GM19395 (cell line): ENCODE measurements at regions not wholly inside any gene's neighbourhood (a gene's known extent, or its start where the extent isn't known, plus 50 kb on each side); places are given as distances from the start of the nearest gene placed in this dataset.

Experiments
- ATAC-seq: cut with Tn5 transposase; IDR thresholded peaks from one replicate; pipeline ENCODE4 v1.9.1; 2021; ENCODE audit warnings: mild to moderate bottlenecking, moderate library complexity; ENCODE audit not compliant: unreplicated experiment

DNA sequence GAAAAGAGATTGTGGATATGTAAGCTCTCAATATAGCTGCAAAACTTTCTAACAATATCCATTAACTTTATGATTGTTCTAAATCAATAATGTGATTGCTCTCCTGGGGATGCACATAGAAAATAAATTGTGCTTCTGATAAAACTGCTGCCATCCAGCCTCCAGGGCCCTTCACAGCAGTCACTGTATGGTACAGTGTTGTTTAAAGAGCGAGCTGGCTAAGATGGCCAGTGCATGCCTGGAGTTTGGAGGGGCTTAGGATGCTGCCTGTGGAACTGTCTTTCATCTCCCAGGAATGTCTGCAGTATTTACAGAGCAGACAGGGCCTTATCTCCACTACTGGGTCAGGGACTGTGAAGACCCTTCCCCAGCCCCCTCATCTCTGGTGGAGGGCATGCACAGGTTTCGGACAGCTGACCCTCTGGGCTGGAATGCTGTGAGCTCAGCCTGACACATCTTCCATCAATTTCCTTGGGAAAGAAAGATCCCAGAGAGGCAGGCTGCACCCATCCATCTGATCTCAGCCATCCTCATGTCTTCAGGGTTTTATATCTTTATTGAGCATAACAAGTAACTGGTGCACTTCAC is 137.0 kb downstream of the PLPP3 start:
- no peak for ATAC-seq

DNA sequence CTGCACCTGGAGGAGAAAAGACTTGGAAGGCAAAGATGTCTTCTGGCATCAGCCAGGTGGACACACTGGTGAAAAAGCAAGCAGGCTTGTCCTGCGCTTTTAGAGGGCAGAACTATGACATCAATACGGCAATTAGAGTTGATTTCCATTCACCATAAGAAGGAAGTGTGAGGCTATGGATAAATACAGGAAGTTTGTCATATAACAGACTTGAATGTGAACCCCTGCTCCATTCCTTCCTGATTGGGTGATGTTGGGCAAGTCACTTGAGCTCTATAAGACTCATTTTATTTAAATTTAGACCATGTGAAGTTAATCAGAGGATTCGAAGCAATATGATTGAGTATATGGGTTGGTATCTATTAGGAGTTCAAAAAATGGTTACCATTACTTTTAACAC is 137.8 kb downstream of the PLPP3 start:
- ATAC-seq, result no peak

DNA sequence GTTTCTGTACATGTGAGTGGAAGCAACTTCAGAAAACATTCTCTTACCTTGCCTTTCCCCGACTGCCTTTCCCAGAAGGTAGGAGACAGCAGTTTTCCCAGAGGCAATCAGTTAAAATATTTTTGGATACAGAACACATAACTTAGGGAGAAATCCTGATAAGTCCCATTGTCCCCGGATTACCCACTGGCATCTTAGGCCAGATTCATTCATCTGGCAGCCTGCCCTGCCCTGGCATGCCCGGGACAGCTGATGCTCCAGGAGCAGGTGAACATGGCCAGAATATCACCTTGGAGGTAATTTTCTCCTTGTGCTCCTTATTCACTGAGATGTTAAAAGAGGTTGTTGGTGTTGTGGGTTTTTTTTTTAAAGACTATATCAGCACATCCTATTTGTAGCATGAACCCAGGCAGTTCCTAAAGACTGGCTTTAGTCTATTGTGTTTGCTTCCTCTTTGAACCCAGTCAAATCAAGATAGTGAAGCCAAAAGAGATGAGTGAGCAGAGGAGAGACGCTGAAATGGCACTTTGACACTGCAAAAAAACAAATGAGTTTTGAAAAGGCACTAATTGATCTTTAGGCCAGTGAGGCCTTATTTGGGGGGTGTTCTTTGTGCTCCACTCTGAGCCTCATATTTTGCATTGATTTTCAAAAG is 139.6 kb downstream of the PLPP3 start:
- no peak for ATAC-seq

DNA sequence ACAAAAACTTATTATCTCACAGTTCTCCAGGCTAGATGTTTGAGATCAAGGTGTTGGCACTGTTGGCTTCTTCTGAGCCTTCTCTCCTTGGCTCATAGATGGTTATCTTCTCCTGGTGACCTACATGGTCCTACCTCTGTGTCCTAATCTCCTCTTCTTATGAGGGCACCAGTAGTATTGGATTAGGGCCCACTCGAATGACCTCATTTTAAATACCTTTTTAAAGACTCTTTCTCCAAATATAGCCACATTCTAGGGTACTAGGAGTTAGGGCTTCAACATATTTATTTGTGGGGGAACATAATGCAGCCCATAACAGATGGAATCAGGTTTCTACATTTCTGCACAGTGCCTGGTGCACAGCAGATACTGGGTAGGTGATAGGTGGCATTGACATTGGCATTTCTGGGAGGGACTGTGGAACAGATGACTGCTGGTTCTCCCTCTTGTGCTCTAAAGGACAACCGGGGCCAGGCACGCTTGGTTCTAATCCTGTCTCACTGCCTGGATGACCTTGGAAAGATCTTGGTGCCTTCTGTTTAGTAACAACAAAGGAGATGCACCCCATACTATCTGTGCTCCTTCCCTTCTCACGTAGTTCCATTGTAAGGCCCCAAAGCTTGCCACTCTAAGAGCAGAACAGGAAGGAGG is 140.3 kb downstream of the PLPP3 start:
- no peak for ATAC-seq

DNA sequence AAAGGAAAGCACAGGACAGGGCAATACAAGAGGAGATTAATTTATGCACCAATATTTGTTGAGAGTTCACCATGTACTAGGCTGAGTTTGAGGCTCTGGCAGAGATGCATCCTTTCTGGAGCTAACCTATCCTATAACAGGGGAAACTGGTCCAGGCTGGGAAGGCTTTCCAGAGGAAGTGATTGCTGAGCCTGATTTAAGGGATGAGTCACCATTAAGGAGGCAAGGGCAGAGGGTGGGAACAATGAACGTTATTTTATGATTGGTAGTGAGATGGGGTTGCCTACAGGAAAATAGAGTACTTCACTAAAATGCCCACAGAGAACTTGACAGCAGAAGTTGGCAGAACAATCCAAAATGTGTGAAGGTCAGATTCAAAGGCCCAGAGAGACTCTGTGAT is 141.4 kb downstream of the PLPP3 start:
- no peak for ATAC-seq

DNA sequence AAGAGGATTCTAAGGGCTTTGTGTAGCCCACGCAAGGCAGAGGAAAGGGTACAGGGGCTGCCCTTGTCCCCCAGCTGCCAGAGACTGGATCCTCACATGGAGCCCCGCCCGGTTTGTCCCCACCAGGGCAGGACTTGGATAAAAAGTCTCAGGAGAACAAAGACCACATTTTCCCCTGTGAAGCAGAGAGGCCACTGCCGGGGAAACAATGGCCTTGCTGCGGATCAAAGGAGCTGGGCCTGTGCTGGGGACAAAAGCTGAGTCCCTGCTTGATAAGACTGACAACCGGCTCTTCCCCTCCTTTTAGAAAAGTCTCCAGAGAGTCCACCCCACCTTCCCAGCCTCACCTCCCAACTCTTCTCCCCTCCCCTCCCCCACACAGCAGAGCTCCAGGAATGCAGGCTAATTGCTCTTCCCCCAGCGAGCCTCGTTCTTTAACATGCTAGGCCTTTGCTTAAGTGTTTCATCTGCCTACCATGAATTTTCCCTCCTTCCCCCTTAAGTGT is 142.4 kb downstream of the PLPP3 start:
- ATAC-seq, result no peak

DNA sequence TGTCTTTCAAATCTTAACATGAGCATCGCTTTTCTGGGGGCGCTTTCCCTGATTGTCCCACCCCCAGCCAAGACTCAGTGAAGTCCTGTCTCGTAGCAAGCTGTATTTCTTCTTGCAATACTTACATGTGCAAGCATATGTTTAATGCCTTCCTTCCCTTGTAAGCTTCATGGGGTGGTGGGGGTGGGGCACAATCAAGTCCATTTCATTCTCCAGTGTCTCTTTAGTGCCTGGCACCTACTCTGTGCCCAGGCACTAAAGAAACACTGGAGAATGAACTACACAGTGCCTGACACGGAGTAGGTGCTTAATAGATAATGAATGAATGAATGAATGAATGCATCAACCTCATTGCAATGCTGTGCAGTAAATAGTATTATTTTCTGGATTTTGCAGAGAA is 143.1 kb downstream of the PLPP3 start:
- ATAC-seq, result no peak

DNA sequence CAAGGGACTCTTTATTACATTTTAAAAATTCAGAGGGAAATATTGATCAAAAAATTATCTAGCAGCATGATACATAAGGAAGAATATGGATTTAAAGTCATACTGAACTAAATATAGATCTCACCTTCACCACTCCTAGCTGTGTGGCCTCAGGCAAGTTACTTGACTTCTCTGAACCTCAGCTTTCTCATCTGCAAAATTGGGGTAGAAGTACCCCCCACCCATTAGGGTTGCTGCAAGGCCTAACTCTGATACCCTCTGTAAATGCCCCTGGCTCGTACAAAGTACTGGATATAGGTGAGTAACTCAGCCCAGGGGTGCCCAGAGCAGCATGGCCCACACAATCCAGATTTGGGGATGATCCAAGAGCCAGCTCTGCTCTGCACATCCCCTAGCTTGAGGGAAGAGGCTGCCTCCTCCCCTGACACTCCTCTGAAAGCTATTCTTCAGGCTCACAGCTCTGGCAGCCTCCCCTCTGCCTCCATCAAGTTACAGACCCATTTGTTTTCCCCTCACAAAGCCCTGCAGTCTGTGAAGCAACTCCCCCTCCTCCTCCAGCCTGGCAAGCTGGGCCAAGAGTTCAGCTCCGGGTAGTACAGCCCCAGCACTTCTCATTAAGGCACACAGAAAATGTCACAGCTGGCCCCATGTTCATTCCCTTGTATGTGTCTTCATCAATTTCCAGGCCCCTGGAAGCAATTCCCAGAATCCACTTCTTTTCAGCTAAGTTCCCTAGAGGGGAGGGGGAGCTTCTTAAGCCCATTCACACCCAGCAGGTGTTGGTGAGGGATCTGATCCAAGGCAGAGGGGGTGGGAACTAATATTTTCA is 143.7 kb downstream of the PLPP3 start:
- ATAC-seq, result no peak

DNA sequence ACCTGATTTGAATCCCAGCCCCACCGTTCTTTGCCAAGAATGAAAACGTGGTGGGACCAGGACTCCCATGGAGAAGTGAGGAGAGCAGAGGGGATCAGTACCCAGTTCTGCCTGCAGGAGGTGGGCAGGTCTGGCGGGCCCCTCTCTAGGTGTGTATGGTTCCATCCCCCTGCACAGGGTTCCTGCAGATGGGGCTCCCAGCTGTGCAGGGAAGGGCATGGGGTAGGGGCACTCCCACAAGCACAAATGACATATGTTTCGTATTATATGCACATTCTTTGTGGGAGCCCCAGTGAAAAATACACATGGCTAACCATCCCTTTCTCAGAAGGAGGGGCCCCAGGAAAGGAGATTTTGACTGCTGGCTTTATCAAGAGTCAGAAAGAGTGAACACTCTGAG is 144.6 kb downstream of the PLPP3 start:
- no peak for ATAC-seq

DNA sequence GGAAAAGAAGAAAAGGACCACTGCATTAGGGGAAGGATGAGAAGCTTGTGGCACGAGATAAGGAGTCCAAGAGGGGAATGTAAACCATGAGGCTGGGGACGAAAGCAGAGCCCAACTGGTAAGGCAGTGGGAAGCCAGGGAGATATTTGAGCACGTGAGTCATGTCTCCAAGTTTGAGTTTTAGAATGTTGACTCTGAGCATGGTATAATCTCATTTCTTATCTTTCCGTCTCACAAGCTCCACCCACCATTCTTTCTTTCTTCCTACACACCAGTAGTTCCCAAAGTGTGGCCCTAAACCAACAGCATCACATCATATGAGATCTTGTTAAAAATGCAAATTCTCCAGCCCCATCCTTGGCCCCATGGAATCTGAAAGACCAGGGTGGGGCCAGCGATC is 145.3 kb downstream of the PLPP3 start:
- ATAC-seq, result no peak

DNA sequence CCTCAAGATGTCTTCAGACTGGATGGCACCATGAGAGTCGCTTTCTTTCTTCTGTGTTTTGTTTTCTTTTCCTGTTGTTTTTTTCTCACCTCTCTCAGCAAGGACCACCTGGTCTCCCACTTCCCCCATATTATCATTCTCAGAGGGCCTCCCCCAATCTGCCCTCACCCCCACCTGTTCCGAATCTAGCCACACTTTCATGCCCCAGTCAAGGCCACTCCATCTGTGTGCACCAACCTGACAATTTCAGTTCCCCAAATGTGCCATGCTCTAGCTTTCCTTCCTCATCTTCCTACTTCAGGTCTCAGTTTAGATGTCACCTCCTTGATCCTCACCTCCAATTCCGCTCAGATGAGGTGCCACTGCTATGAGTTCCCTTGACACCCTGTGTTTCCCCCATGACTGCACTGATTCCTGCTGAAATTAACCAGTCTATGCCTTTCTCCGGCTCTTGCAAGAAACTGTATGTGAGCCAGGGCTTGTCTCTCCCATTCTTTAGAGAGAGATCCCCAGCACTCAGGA is 146.2 kb downstream of the PLPP3 start:
- ATAC-seq, result no peak

DNA sequence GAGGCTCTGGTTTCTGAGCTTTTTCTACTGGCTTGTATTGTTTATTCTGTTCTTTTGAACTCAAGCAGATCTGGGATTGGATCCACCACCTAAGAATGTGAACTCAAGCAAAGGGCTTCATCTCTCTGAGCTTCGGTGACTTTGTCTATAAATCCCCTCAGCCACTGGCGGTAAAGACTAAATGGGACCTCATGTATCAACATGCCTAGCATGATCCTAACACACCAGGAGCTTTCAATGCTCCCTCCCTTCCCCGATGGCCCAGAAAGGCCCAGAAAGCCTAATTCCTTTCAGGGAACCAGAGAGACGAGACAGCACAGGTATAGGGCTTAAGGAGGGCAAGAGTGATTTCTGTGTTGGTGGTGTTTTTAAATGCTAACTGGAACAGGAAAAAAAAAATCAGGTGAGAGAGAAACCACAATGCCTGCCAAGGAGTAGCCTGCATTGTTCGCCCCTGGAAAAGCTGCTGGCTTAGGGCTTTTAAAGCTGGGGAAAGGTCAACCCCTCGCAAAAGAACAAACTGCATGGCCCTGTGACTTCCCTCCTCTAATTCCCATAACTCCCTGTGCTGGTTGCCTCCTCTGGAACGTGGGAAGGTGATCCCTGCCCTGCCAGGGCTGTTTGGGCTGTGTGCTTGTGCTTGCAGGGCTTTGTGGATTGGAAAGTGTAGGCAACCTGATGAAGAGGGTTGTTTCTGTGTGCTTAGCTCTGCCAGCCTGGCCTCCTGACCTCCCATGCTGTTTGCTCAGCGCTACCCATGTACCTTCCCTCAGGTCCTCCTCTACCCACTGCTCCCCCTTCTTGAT is 147.0 kb downstream of the PLPP3 start:
- no peak for ATAC-seq

DNA sequence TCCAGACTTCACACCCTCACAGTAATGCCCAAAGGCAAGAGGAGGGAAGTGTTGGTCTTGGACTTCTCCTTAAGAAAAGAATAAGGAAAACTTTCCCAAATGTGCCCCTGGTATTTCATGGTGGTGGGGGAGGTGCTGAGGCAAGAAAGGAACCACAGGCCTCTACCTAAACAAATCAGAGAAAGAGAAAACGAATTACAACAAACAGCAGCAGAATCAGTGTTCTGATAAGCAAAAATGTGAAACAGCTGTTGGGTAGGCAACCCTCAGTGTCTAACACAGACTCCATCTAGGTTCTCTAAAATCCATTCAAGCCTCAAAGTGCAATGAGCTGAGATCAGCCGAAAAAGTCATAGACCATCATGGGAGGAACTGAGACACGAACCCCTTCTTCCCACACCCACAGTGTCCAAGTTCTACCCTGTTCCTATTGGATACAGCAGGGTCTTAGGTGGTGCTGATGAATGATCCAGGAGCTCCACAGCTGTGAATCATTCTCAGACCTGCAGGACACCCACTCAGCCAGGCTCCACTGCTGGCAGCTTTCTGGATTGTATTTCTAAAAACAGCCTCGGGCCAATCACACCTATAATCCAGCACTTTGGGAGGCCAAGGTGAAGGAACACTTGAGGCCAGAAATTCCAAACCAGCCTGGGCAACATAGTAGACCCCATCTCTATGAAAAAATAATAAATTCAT is 149.1 kb downstream of the PLPP3 start:
- no peak for ATAC-seq

DNA sequence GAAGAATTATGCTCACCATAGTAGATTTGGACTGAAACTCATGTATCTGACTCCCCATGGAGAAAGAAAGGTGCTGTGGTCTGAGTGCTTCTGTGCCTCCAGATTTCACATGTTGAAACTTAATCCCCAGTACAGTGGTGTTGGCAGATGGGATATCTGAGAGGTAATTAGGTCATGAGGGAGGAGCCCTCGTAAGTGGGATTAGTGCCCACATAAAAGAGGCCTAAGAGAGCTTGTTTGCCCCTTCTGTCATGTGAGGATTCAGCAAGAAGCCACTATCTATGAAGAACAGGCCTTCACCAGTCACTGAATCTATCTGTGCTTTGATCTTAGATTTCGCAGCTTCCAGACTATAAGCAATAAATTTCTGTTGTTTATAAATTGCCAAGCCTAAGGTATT is 150.1 kb downstream of the PLPP3 start:
- no peak for ATAC-seq

DNA sequence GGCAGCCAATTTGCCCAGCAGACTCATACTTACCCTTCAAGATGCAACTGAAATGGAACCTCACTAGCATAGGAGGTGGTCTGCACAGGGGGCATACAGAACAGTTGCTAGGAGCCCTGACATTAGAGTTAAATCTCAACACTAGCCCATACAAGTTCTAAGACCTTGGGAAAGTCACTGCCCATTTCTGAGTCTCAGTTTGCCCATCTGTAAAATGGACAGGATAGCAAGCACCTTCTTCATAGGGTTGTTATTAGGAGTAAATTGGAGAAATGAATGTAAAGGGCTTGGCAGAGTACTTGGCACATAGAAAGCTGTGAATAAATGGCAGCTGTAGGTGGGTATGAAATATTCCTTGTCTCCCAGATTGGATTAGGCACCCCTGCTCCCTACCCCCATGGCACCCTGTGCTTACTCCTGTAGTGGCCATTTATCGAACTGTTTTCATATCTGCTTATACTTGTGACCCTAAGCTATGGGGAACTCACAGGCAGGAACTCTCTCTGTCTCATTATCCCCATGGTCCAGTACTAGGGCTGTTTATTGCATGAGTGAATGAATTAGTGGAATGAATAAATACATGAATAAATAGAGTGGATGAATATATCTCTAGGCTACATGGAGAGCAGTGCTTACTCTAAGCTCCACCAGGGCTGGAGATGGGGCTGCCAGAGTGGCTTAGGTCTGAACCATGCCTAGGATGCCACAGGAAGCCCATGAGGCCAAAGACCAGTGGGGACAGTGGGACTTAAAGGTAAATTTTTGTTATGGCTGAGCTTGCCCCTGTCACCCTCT is 152.6 kb downstream of the PLPP3 start:
- ATAC-seq, result no peak

DNA sequence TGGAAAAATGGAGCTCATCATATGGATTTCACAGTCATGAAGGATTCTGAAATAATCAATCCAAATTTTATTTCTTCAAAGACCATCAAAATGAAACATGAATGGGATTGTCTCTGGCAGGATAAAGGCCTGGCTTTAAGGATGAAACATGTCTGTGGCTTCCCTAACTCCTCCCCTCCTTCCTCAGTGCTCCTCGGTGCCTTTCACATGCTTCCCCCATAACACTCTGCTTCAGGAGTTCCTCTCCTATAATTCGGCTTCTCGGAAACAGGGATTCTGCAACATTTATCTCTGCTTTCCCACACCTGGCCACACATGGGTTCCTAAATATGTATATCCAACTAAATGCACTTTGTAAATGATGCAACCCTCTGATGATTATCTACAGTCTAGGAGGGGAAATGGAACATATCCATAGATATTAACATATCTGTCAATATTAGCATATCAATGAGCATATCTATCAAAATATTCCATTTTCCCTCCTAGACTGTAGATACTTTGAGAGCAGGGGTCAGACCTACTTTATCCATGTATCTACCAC is 153.8 kb downstream of the PLPP3 start:
- no peak for ATAC-seq

DNA sequence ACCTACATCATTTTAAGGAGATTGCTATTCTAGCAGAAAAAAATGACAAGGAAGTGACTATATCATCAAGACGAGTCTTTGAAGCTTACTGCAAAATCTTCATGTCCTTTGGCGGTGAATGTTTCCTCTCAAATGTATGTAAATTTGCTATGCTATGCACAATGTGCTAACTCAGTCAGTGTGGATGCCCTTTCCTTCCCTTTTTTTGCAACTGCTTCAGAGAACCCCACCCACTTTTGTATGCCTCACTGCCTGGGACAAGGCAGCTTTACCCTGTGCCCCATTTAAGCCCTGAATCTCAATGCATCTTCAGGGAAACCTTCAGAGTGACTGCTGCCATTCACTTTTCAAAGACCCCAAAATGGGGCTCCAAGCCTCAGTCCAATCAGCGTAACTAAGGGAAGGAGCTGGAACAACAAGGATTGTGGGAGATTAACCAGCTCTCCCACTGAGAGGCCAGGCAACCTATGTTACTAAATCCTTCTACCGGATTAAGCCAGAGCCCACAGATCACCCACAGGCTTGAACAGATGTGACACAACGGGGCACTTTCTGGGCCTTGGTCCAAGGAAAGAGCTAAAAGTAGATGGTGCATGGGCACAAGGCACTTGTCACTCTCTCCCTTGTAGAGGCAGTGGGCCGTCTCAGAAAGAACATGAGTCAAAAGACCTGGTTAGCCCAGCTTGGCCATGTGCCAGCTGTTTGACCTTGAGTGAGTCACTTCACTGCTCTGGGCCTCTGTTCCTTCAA is 154.4 kb downstream of the PLPP3 start:
- no peak for ATAC-seq

DNA sequence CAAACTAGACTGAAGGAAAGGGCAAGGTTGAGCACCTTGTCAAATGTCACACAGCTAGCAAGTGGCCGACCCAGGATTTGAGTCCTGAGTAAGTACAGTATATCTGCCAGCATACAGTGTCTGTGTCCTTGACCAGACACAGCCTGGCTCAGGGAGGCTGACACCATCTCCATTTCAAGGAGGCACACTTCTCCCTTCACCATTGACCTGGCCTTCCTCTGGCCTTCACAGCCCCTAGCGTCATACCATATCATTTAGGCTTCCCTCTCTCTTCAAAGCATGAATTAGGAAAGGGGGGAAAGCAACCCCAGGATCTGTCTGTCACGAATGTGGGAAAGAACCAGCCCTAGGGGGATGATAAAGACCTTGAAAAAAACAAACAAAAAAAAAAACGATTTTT is 155.6 kb downstream of the PLPP3 start:
- ATAC-seq, result no peak
